Cardiac muscle cell (in vitro differentiated cells and primary cell): ENCODE measurements at regions not wholly inside any gene's neighbourhood (a gene's known extent, or its start where the extent isn't known, plus 50 kb on each side); places are given as distances from the start of the nearest gene placed in this dataset.
"Not testable (repeated sequence)": the region's sequence is repeated elsewhere in the genome, so short reads cannot be mapped to it uniquely, and the experiment has no call there.

Experiments
- DNase-seq, 2 donors: peaks; one replicate each; pipeline versions ENCODE4 v3.0.0 to v3.0.0-alpha.2; 2010 to 2017; ENCODE audit warnings: low read depth in 1 of 2, low spot score in 1 of 2
- H3K27ac ChIP-seq: fragments of 200-600 bp; sonication (generic); 2 replicates; pipeline ENCODE4 v1.5.1; 2016
- H3K27me3 ChIP-seq: fragments of 200-600 bp; sonication (generic); 2 replicates; pipeline ENCODE4 v1.6.0; 2016; ENCODE audit warnings: control low read depth
- H3K36me3 ChIP-seq: fragments of 200-600 bp; sonication (generic); 2 replicates; pipeline ENCODE4 v1.5.1; 2016; ENCODE audit warnings: control low read depth
- H3K4me1 ChIP-seq: fragments of 200-600 bp; sonication (generic); 2 replicates; pipeline ENCODE4 v1.8.1; 2017; ENCODE audit warnings: low read depth, mild to moderate bottlenecking, mixed run types
- H3K4me3 ChIP-seq: fragments of 200-600 bp; sonication (generic); 2 replicates; pipeline ENCODE4 v1.5.1; 2016; ENCODE audit warnings: mild to moderate bottlenecking
- H3K9me3 ChIP-seq: fragments of 200-600 bp; sonication (generic); 2 replicates; pipeline ENCODE4 v1.5.1; 2017; ENCODE audit warnings: low read depth, mild to moderate bottlenecking, control low read depth
- TF ChIP-seq, protein P1 (sequence below): IDR thresholded peaks from 2 replicates; pipeline ENCODE4 v1.5.1; 2012; ENCODE audit warnings: low read depth, mild to moderate bottlenecking, low read length

DNA sequence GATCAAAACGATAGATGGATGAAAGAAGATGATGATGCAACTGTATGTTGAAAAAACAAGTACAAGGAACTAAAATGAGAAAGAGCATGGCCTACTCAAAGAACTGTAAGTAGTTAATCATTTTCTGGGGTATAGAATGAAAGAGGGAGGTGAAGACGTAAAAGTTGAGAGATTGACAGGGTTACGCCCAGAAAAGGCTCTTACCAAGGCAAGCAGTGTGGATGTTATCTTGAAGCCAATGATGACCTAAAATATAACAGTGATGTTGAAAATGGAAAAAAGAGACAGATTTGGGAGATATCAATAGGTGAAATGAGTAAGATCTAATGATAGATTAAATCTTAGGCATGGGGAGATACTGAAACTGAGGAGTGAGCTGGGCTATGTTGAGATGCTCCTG lies 80.4 kb upstream of the GNAQ start:
- TF ChIP-seq, protein P1, sequence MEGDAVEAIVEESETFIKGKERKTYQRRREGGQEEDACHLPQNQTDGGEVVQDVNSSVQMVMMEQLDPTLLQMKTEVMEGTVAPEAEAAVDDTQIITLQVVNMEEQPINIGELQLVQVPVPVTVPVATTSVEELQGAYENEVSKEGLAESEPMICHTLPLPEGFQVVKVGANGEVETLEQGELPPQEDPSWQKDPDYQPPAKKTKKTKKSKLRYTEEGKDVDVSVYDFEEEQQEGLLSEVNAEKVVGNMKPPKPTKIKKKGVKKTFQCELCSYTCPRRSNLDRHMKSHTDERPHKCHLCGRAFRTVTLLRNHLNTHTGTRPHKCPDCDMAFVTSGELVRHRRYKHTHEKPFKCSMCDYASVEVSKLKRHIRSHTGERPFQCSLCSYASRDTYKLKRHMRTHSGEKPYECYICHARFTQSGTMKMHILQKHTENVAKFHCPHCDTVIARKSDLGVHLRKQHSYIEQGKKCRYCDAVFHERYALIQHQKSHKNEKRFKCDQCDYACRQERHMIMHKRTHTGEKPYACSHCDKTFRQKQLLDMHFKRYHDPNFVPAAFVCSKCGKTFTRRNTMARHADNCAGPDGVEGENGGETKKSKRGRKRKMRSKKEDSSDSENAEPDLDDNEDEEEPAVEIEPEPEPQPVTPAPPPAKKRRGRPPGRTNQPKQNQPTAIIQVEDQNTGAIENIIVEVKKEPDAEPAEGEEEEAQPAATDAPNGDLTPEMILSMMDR: no peak
- Histone ChIP-seq H3K27me3 (no peaks in the 10 kb centered on the region), H3K9me3 (no peaks in the 10 kb centered on the region), H3K4me1 (no peaks in the 10 kb centered on the region), H3K36me3 (no peaks in the 10 kb centered on the region), H3K4me3 (no peak overlapping the region), H3K27ac (no peak overlapping the region)
- DNase-seq: no peak

DNA sequence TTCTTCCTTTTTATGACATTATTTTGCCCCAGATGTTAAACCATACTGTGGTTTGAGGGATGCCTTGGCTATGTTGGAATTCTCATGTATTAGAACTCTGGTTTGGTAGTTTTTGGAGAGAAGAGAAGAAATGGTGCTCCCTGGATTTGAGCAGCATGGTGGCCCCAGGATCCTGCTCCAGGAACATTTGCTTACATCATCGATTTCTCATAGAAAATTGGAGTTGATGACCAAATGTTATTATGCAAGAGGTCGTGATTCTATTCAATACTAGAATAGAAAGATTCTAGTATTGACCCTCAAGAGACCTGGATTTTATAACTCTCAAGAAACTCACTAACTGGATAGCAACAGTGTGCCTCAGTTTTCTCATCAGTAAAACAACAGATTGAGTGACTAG lies 77.5 kb upstream of the GNAQ start:
- Histone ChIP-seq H3K4me1 (no peaks in the 10 kb centered on the region), H3K4me3 (no peak overlapping the region), H3K27me3 (no peaks in the 10 kb centered on the region), H3K36me3 (no peaks in the 10 kb centered on the region), H3K27ac (no peak overlapping the region), H3K9me3 (no peaks in the 10 kb centered on the region)
- no peak for DNase-seq
- TF ChIP-seq, protein P1: no peak

DNA sequence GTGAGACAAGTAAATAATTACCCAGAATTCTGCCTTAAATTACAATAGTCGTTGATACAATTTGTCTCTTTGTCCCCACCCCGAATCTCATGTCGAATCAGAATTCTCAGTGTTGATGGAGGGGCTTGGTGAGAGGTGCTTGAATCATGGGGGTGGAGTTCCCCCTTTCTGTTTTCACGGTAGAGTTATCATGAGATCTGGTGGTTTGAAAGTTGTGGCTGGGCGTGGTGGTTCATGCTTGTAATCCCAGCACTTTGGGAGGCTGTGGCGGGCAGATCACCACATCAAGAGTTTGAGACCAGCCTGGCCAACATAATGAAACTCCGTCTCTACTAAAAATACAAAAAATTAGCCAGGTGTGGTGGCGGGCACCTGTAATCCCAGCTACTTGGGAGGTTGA lies 75.0 kb upstream of the GNAQ start:
- H3K9me3 ChIP-seq, DNase-seq, H3K4me1 ChIP-seq, H3K36me3 ChIP-seq, H3K27me3 ChIP-seq, H3K27ac ChIP-seq, H3K4me3 ChIP-seq: not testable (repeated sequence)

DNA sequence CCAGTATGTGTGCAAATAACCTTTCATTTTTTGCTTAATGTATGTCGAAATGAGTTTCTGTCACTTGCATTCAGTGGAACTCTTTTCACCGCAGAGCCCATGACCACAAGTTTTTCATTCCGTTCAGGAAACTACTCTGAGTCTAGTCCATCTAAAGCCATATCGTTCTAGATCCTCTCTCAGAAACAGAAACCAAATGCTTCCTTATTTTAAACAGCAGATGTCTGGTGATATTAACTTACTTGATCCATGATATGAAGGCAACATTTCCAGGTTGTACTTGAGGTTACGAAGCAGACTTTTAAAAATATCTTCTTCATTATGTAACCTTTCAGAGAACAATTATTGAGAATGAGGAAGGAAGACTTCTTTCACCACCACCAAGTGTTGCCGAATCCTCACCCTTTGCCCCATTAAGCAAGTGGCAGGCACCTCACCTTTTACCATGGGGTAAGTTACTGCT lies 72.4 kb upstream of the GNAQ start:
- TF ChIP-seq, protein P1: no peak
- no peak overlapping the region for H3K27ac ChIP-seq
- no peaks in the 10 kb centered on the region for H3K4me1 ChIP-seq
- DNase-seq: no peak
- no peaks in the 10 kb centered on the region for H3K27me3 ChIP-seq
- no peaks in the 10 kb centered on the region for H3K36me3 ChIP-seq
- H3K4me3 ChIP-seq: no peak overlapping the region
- H3K9me3 ChIP-seq: no peaks in the 10 kb centered on the region

DNA sequence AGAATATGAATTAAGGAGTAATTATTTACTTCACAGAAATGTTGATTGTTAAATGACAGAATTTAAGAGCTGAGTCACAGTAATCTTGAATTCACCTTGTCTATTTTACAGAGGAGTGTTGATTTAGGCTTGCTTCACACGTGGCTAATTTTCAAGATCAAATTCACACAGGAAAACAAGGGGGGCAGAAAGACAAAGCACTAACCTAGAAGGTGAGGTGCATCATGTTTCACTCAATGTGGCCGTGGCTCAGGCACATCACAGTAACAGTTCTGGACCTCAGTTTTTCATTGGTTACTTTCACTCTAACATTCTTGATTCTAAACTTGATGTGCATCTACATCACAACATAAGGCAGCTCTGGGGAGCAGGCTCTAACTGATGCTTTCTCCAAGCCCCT lies 69.6 kb upstream of the GNAQ start:
- DNase-seq: no peak
- Histone ChIP-seq H3K27me3 (no peaks in the 10 kb centered on the region), H3K9me3 (no peaks in the 10 kb centered on the region), H3K27ac (no peak overlapping the region), H3K4me3 (no peak overlapping the region), H3K36me3 (no peaks in the 10 kb centered on the region), H3K4me1 (no peaks in the 10 kb centered on the region)
- TF ChIP-seq, protein P1: no peak

DNA sequence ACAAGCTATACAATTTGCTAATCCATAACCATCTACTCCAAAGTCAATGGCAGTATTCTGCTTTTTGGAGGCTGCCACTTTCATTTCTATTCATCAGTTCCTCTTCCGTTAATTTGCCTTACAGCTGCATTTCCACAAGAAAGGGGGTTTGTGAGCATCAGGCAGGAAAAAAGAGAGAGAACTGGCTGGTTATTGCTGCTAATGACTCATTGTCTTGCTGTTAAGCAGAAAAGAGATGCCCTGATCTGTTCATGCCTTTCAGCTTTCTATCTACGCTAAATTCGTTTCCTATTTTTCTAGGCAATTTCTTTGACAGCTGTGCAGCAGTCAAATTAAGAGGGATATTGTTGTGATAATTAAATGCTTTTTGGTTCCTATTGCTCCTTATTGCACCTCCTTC lies 65.9 kb upstream of the GNAQ start:
- Histone ChIP-seq H3K27me3 (no peaks in the 10 kb centered on the region), H3K4me1 (no peaks in the 10 kb centered on the region), H3K27ac (no peak overlapping the region), H3K36me3 (no peaks in the 10 kb centered on the region), H3K4me3 (no peak overlapping the region), H3K9me3 (no peaks in the 10 kb centered on the region)
- TF ChIP-seq, protein P1: no peak
- DNase-seq: no peak
